ENCODE measurements at regions not wholly inside any gene's neighbourhood (a gene's known extent, or its start where the extent isn't known, plus 50 kb on each side); places are given as distances from the start of the nearest gene placed in this dataset.

DNA sequence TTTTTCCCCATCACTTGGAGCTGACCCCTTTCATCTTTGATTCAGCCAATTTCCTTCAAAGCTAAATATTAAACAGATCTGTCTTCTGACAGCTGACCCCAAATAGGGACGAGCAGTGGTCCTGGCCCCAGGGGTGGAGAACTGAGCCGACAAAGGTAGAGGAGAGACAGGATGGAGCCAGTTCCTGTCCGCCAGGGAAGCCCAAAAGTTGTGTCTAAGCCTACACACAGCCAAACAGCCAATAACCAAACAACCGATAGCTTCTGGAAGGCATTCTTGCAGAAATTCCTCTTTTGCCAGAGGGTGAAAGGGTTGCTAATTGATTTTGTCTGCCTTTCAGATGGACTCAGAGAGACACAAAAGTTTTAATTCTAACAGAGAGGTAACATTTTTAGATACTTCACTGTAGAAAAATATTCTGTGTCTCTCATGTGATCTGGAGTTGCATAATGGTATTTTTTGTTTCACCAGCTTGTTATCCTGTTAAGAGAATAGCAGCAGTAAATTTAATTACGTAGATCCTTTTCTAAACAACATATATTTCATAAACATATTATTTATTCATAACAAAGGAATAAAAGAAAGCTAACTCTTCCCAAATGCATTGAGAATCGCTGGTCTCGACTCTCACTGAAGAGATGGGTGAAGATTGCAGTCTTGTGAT, 161.7 kb upstream of the LYZL1 start:
- H3K4me1 ChIP-seq = peaks cover 4% of the 10 kb centered on the region
- H3K27ac ChIP-seq = no peak overlapping the region
- DNase-seq = no peak
- H3K27me3 ChIP-seq = no peaks in the 10 kb centered on the region
- H3K36me3 ChIP-seq (ENCODE audit: low read depth, missing control alignments) = no peaks in the 10 kb centered on the region
- no peaks in the 10 kb centered on the region for H3K9me3 ChIP-seq
- 69 to 71% methylated on average over 7 of the region's 7 CpGs for WGBS, 2 donors
- intact Hi-C loops (cut with DNase I; ENCODE audit: low total_unique reads) = no loop called here
- H3K4me3 ChIP-seq = no peak overlapping the region
- TF ChIP-seq POLR2A (IDR thresholded peaks at IDR 0.05) (no peak), CTCF (IDR thresholded peaks at IDR 0.05) (no peak)

DNA sequence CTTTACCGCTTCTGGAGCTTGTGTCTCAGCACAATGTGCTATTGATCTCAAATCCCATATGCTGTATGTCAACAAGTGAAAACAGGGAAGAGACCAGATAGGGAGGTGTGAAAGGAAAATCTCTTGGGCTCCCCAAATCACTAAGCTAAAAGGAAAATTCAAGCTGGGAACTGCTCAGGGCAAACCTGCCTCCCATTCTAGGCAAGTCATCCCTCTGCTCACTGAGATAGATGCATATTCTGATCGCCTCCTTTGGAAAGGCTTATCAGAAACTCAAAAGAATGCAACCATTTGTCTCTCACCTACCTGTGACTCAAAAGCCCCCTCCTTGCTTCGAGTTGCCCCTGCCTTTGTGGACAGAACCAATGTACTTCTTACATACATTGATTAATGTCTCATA, 161.1 kb upstream of the LYZL1 start:
- no peak for TF ChIP-seq POLR2A (IDR thresholded peaks at IDR 0.05)
- no peak for TF ChIP-seq CTCF (IDR thresholded peaks at IDR 0.05)
- intact Hi-C loops (cut with DNase I; ENCODE audit: low total_unique reads) = no loop called here
- 79 to 80% methylated on average over 3 of the region's 3 CpGs for WGBS, 2 donors

GRCh38 chr10:29130190-29130673, 158.6 kb upstream of the LYZL1 start:
- H3K27me3 ChIP-seq = no peaks in the 10 kb centered on the region
- H3K36me3 ChIP-seq (ENCODE audit: low read depth, missing control alignments) = no peaks in the 10 kb centered on the region
- peaks cover 9% of the 10 kb centered on the region for H3K4me1 ChIP-seq
- 60 to 77% methylated on average over 1 of the region's 1 CpG for WGBS, 2 donors
- peak; percentile 30 to 78 (median 30) for TF ChIP-seq CTCF (IDR thresholded peaks at IDR 0.05)
- no peak for TF ChIP-seq POLR2A (IDR thresholded peaks at IDR 0.05)
- H3K27ac ChIP-seq = no peak overlapping the region
- DNase-seq = no peak
- intact Hi-C loops (cut with DNase I; ENCODE audit: low total_unique reads) = no loop called here
- no peak overlapping the region for H3K4me3 ChIP-seq
- H3K9me3 ChIP-seq = no peaks in the 10 kb centered on the region

More for the DNA sequence above, 161.1 kb upstream of the LYZL1 start:
- no peaks in the 10 kb centered on the region for H3K36me3 ChIP-seq (ENCODE audit: low read depth, missing control alignments)
- no peak overlapping the region for H3K4me3 ChIP-seq
- peaks cover 8% of the 10 kb centered on the region for H3K4me1 ChIP-seq
- H3K9me3 ChIP-seq = no peaks in the 10 kb centered on the region
- H3K27ac ChIP-seq = no peak overlapping the region
- no peaks in the 10 kb centered on the region for H3K27me3 ChIP-seq
- DNase-seq = no peak

DNA sequence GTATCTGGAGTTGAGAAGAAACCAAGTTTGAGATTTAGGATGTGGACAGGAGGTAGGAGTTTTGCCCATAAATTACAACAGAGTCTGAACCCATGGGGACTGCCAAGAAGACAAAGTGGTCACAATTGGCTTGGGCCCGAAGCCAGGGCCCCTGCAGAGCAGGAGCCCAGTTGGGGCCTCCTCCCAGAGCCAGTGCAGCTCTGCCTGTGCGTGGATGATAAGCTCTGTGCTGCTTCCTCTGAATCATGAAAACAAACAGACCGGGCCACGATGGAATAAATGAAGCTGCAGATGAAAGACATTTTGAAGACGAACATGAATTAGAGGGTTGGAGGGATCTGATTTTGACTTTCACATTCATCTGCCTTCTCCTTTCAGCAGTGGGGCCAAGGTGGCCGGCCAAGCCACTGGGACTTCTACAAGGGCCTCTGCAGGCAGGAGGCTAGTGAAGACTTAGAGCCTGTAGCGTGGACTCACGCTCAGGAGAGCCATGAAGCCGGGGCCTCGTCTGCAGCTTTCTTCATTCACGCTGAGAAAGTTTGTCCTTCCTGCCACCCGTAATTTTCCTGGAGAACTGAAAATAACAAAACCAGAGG, 156.8 kb upstream of the LYZL1 start:
- peak; percentile 33 for DNase-seq
- 41 to 52% methylated on average over 12 of the region's 12 CpGs for WGBS, 2 donors
- TF ChIP-seq POLR2A (IDR thresholded peaks at IDR 0.05) = no peak
- TF ChIP-seq CTCF (IDR thresholded peaks at IDR 0.05) = no peak
- H3K9me3 ChIP-seq = no peaks in the 10 kb centered on the region
- H3K4me3 ChIP-seq = peak overlapping the region in 1 of 2 donors; percentile 15
- intact Hi-C loops (cut with DNase I; ENCODE audit: low total_unique reads) = no loop called here
- H3K27ac ChIP-seq = peak overlapping the region in 1 of 2 donors; percentile 54
- peaks cover 9% of the 10 kb centered on the region for H3K4me1 ChIP-seq
- H3K27me3 ChIP-seq = no peaks in the 10 kb centered on the region
- H3K36me3 ChIP-seq (ENCODE audit: low read depth, missing control alignments) = no peaks in the 10 kb centered on the region
